ENCODE measurements at regions not wholly inside any gene's neighbourhood (a gene's known extent, or its start where the extent isn't known, plus 50 kb on each side); places are given as distances from the start of the nearest gene placed in this dataset.

GRCh38 chr21:43292041-43292865 lies 123.4 kb downstream of the CRYAA start:
- H3K4me1 ChIP-seq (ENCODE audit: insufficient read depth, low read length) = no peaks in the 10 kb centered on the region
- H3K4me3 ChIP-seq (ENCODE audit: insufficient read depth, low read length) = no peak overlapping the region
- H3K27me3 ChIP-seq (ENCODE audit: insufficient read depth, low read length) = no peaks in the 10 kb centered on the region
- no peaks in the 10 kb centered on the region for H3K79me2 ChIP-seq (ENCODE audit: insufficient read depth, low read length)
- DNase-seq (ENCODE audit: insufficient read length, low spot score, missing footprints) = no peak
- TF ChIP-seq CTCF (IDR thresholded peaks at IDR 0.05; ENCODE audit: extremely low read depth, low read depth, low read length) = no peak
- no peak overlapping the region for H3K27ac ChIP-seq (ENCODE audit: low read depth, low read length)
- no peaks in the 10 kb centered on the region for H3K36me3 ChIP-seq (ENCODE audit: insufficient read depth, low read length)
- no peak overlapping the region for H2AFZ ChIP-seq (ENCODE audit: low read length)
- no peaks in the 10 kb centered on the region for H4K20me1 ChIP-seq (ENCODE audit: insufficient read depth, low read length)
- no peak overlapping the region for H3K4me2 ChIP-seq (ENCODE audit: insufficient read depth, low read length)
- H3K9me3 ChIP-seq (ENCODE audit: low read depth, low read length) = no peaks in the 10 kb centered on the region

- no peaks in the 10 kb centered on the region for H3K36me3 ChIP-seq (ENCODE audit: insufficient read depth, low read length)
- DNase-seq (ENCODE audit: insufficient read length, low spot score, missing footprints) = no peak
- no peaks in the 10 kb centered on the region for H3K27me3 ChIP-seq (ENCODE audit: insufficient read depth, low read length)
- H3K27ac ChIP-seq (ENCODE audit: low read depth, low read length) = no peak overlapping the region
- no peak overlapping the region for H3K4me2 ChIP-seq (ENCODE audit: insufficient read depth, low read length)
- no peak for TF ChIP-seq CTCF (IDR thresholded peaks at IDR 0.05; ENCODE audit: extremely low read depth, low read depth, low read length)
- H2AFZ ChIP-seq (ENCODE audit: low read length) = no peak overlapping the region
- H4K20me1 ChIP-seq (ENCODE audit: insufficient read depth, low read length) = no peaks in the 10 kb centered on the region
- H3K4me1 ChIP-seq (ENCODE audit: insufficient read depth, low read length) = no peaks in the 10 kb centered on the region
- no peaks in the 10 kb centered on the region for H3K79me2 ChIP-seq (ENCODE audit: insufficient read depth, low read length)
- H3K9me3 ChIP-seq (ENCODE audit: low read depth, low read length) = no peaks in the 10 kb centered on the region
- H3K4me3 ChIP-seq (ENCODE audit: insufficient read depth, low read length) = no peak overlapping the region
These were observed 122.6 kb downstream of the CRYAA start for GRCh38 chr21:43291347-43291950.

GRCh38 chr21:43290421-43291346 lies 121.9 kb downstream of the CRYAA start:
- no peak for DNase-seq (ENCODE audit: insufficient read length, low spot score, missing footprints)
- no peak overlapping the region for H3K4me2 ChIP-seq (ENCODE audit: insufficient read depth, low read length)
- no peaks in the 10 kb centered on the region for H3K9me3 ChIP-seq (ENCODE audit: low read depth, low read length)
- no peak overlapping the region for H3K4me3 ChIP-seq (ENCODE audit: insufficient read depth, low read length)
- no peak overlapping the region for H2AFZ ChIP-seq (ENCODE audit: low read length)
- H3K27ac ChIP-seq (ENCODE audit: low read depth, low read length) = no peak overlapping the region
- no peaks in the 10 kb centered on the region for H3K27me3 ChIP-seq (ENCODE audit: insufficient read depth, low read length)
- H4K20me1 ChIP-seq (ENCODE audit: insufficient read depth, low read length) = no peaks in the 10 kb centered on the region
- no peak for TF ChIP-seq CTCF (IDR thresholded peaks at IDR 0.05; ENCODE audit: extremely low read depth, low read depth, low read length)
- H3K79me2 ChIP-seq (ENCODE audit: insufficient read depth, low read length) = no peaks in the 10 kb centered on the region
- H3K36me3 ChIP-seq (ENCODE audit: insufficient read depth, low read length) = no peaks in the 10 kb centered on the region
- H3K4me1 ChIP-seq (ENCODE audit: insufficient read depth, low read length) = no peaks in the 10 kb centered on the region

Data from osteoblast (primary cell).